GM18499 (cell line): ENCODE measurements at regions not wholly inside any gene's neighbourhood (a gene's known extent, or its start where the extent isn't known, plus 50 kb on each side); places are given as distances from the start of the nearest gene placed in this dataset.

Source experiments
- ATAC-seq: cut with Tn5 transposase; IDR thresholded peaks from one replicate; pipeline ENCODE4 v1.9.1; 2021; ENCODE audit warnings: moderate number of reproducible peaks; ENCODE audit not compliant: insufficient read depth, unreplicated experiment

DNA sequence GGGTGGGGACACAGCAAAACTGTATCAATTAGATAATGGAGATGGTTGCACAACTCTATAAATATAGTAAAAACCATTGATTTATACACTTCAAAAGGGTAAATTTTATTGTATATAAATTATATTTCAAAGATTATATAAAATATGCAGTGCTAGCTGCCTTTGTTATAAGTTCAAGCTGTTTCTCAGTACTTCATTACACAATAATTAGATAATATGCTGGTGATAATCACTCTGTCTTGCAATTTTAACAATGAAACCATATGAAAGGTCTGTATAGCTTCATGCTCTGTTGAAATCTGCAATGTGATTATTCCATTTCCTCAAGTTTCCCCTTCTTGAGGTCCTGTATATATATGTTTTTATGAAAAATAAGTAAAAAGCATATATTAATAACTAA is 73.4 kb upstream of the PLS3 start:
- no peak for ATAC-seq

DNA sequence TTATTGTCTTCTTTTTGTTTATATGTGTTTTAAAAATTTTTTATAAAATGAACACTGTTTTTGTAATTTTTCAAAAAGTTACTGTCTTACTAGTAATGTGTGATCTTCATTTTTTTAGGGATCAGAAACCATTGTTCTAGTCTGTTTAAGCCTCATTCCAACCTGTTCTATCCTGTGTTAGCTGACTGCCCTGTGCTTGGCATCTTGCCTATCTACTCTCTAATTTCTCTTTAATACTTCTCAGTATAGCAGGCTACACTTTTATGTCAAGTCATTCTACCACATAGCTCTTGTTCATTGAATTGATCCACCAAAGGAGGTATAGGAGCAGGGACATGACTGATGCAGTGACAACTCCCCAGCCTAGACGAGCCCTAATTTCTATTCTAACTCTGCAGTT is 70.2 kb upstream of the PLS3 start:
- ATAC-seq = no peak

DNA sequence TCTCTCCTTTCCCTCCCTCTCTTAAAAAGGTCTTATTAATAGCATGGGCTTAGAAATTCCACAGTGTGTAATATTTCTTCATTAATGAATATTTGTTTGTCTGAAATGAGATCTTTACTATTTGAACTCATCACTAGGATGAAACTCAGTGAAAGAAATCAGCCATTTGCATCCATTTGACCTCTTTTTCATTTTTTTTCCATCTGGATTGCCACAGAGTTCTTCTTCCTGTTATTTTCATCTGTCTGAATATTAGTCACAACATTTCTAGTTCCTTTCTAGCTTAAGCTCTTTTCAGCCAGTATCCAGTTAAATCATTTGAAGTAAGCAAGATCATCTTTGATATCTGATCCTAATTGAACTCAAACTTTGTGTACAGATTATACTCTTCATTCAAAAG is 69.2 kb upstream of the PLS3 start:
- ATAC-seq = no peak

DNA sequence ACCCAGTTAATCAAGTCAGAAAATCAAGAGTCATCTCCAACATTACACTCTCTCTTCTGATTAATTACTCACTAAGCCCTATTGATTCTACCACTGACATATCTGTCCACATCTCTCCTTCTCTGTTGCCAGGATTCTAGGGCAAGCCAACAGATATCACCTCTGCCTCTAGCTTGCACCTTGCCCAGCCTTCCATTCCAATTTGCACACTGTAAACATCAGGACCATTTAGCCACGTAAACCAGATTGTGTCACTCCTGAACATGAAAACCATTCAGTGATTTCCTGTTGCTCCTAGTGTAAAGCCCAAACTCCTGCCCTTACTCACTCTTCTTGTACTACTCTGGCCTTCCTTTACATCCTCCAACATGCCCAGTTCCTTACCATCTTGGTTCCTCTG is 68.0 kb upstream of the PLS3 start:
- ATAC-seq = no peak

DNA sequence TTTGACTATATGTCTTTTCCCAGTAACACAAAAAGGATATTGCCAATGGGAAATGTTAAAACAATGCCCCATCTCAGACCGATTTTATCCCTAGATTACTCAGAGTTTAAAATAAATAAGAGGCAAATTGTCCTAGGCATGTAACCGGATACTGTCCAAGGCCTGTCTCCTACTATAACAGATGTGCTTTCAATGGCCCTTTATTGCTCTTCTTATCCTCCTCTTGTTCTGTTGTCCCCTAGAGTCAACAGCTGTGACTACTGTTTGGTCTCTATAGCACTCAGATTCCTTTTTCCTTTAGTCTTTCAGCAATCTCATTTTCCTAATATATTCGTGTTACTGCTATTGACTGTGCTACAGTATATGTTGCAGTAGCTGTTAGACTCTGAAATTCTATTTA is 66.8 kb upstream of the PLS3 start:
- no peak for ATAC-seq

DNA sequence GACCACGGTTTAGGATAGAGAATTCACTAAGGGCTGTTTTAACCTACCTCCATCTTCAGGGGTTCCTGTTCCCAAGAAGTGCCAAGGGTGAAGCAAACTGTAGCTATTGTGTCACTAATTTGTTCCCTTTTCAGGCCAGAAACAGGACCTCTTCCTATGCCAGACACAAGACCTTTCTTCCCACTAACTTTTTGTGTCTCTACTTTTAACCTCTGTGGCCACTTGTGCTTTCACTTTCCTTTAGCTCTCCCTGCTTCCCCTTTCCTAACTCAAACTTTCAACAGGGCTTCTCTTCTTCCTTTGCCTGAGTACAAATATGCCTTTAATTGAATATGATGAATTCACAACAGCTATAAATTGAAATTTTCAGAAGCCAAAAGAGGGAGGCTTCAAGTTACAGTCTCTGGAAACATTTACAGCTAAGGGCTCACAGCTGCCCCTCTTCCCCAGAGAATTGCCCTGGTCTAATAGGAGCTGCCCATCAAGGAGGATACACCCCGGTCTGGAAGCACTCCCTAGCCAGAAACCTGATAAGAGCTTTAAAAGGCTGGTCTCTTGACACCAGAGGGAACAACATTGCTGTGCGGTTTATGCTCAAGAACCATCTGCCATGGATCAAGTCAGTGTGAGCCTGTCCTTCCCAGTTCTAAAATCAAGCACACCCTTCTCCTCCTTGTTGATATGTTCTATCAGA is 61.7 kb upstream of the PLS3 start:
- no peak for ATAC-seq

DNA sequence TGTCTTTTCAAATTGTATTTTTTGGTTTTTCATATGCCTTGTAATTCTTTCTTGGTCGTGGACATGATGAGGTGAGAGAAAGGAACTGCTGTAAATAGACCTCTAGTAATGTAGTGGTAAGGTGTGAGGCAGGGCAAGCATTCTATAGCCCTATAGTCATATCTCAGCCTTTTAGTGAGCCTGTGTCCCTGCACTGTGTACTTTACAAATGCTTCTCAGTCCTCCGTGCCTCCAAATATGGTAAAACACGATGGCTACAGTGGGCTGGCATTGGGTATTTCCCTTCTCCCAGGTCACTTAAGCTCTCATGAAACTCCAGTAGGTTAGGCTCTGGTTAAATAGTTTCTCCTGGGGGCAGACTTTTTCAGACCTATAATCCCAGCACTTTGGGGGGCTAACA is 57.9 kb upstream of the PLS3 start:
- no peak for ATAC-seq

DNA sequence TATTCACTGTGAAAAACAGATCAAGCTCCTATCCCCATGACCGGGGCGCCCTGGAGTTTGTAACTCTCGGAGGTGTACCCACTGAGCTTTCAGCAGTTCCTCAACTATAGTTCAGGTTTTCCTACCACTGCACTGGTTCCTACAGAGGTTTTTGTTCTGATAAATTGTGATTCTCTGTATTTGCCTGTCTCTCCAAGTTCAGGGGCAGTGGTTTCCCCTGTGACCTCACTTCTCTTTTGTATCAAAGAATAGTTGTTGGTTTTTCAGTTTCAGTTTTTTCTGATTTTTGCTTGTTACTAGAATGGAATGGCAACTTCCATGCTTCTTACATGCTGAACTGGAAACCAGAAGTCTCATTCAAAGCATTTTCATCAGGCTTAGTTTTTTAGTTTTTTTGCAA is 56.8 kb upstream of the PLS3 start:
- ATAC-seq = peak; percentile 57
